HG03039 (cell line): ENCODE measurements at regions not wholly inside any gene's neighbourhood (a gene's known extent, or its start where the extent isn't known, plus 50 kb on each side); places are given as distances from the start of the nearest gene placed in this dataset.

Experiments used
- ATAC-seq: cut with Tn5 transposase; IDR thresholded peaks from one replicate; pipeline ENCODE4 v1.9.1; 2021; ENCODE audit warnings: mild to moderate bottlenecking, moderate library complexity; ENCODE audit not compliant: unreplicated experiment

GRCh38 chr3:18835021-18835420 is 313.3 kb upstream of the KCNH8 start:
- ATAC-seq: no peak

- ATAC-seq: no peak
Observed at GRCh38 chr3:18830087-18830486, 318.2 kb upstream of the KCNH8 start.

- ATAC-seq: no peak
Observed at GRCh38 chr3:18828637-18829036, 319.7 kb upstream of the KCNH8 start.

- no peak for ATAC-seq
Observed at GRCh38 chr3:18827664-18828063, 320.6 kb upstream of the KCNH8 start.

GRCh38 chr3:18825665-18826064 is 322.6 kb upstream of the KCNH8 start:
- ATAC-seq: no peak

GRCh38 chr3:18813300-18813699 is 335.0 kb upstream of the KCNH8 start:
- ATAC-seq: no peak

- no peak for ATAC-seq
Observed at GRCh38 chr3:18812316-18812715, 336.0 kb upstream of the KCNH8 start.

GRCh38 chr3:18810306-18810661 is 338.0 kb upstream of the KCNH8 start:
- no peak for ATAC-seq

GRCh38 chr3:18809640-18810305 is 338.5 kb upstream of the KCNH8 start:
- ATAC-seq: no peak

GRCh38 chr3:18808429-18808828 is 339.9 kb upstream of the KCNH8 start:
- ATAC-seq: no peak

- no peak for ATAC-seq
Observed at GRCh38 chr3:18807593-18807992, 340.7 kb upstream of the KCNH8 start.

- ATAC-seq: no peak
Observed at GRCh38 chr3:18806633-18807032, 341.7 kb upstream of the KCNH8 start.

- no peak for ATAC-seq
Observed at GRCh38 chr3:18797378-18797777, 350.9 kb upstream of the KCNH8 start.

- no peak for ATAC-seq
Observed at GRCh38 chr3:18795078-18795477, 353.2 kb upstream of the KCNH8 start.

GRCh38 chr3:18791752-18792151 is 356.6 kb upstream of the KCNH8 start:
- ATAC-seq: no peak

GRCh38 chr3:18791182-18791581 is 357.1 kb upstream of the KCNH8 start:
- ATAC-seq: no peak

GRCh38 chr3:18790384-18790783 is 357.9 kb upstream of the KCNH8 start:
- ATAC-seq: no peak

GRCh38 chr3:18789734-18790133 is 358.6 kb upstream of the KCNH8 start:
- no peak for ATAC-seq

GRCh38 chr3:18787441-18787840 is 360.9 kb upstream of the KCNH8 start:
- ATAC-seq: no peak

- no peak for ATAC-seq
Observed at GRCh38 chr3:18786650-18787323, 361.5 kb upstream of the KCNH8 start.

- ATAC-seq: no peak
Observed at GRCh38 chr3:18782191-18782590, 357.1 kb upstream of the SATB1 start.

GRCh38 chr3:18780959-18781358 is 355.8 kb upstream of the SATB1 start:
- no peak for ATAC-seq

- ATAC-seq: no peak
Observed at GRCh38 chr3:18779704-18780103, 354.6 kb upstream of the SATB1 start.
